GM19468 (cell line): ENCODE measurements at regions not wholly inside any gene's neighbourhood (a gene's known extent, or its start where the extent isn't known, plus 50 kb on each side); places are given as distances from the start of the nearest gene placed in this dataset.
"Not testable (repeated sequence)": the region's sequence is repeated elsewhere in the genome, so short reads cannot be mapped to it uniquely, and the experiment has no call there.

ENCODE experiments used
- ATAC-seq: cut with Tn5 transposase; IDR thresholded peaks from one replicate; pipeline ENCODE4 v1.9.1; 2021; ENCODE audit warnings: mild to moderate bottlenecking, moderate library complexity, moderate number of reproducible peaks; ENCODE audit not compliant: unreplicated experiment; ENCODE audit errors: extremely low read depth

GRCh38 chr13:87561580-87561979 is 109.6 kb upstream of the SLITRK5 start:
- not testable (repeated sequence) for ATAC-seq

DNA sequence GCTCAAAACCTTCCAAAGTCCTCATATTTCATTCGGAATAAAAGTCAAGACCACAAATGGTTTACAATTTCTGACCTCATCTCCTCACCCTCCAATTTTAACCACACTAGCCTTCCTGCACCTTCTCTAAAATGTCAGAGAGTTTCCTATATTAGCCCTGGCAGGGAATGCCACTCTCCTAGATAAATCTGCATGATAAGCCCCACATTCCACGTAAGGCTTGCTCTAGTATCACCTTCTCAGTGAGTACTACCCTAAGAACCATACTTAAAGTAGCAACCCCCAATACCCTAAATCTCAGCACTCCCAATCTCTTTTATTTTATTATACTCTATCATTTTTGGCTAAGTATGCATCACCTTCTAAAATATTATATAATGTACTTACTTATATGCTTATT is 100.5 kb upstream of the SLITRK5 start:
- no peak for ATAC-seq

DNA sequence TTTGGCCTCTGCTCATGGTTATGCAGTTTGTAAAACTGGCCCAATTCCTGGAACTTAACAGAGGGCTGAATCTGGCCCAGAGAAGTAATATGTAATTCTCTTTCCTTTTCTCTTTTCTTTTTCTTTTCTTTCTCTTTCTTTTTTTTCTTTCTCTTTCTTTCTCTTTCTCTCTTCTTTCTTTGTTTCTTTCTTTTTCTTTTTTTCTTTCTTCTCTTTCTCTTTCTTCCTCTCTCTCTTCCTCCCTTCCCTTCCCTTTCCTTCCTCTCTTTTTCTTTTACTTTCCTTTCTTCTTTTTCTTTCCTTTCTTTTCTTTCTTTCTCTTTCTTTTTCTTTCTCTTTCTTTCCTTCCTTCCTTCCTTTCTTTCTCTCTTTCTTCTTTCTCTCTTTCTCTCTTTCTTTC is 88.8 kb upstream of the SLITRK5 start:
- no peak for ATAC-seq

- no peak for ATAC-seq
These were observed 80.7 kb upstream of the SLITRK5 start for GRCh38 chr13:87590518-87590917.

- not testable (repeated sequence) for ATAC-seq
These were observed 66.7 kb upstream of the SLITRK5 start for GRCh38 chr13:87604437-87604836.

DNA sequence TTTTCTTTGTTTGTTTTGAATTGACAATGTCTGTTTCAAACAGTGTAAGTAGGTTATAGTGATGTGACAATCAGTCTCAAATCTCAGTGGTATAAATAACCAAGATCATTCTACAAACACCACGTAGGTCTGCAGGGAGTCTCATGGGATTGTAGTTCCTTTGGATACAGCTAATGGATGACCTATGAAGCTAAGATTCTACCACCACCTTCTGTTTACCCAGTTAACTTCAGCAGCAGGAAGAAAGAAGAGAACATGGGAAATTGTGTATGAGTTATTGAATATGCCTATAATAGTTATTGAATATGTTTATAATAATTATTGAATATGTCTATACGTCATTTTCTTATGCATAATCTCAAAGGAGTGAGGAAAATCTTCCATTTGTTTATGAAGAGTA is 63.9 kb upstream of the SLITRK5 start:
- no peak for ATAC-seq

GRCh38 chr13:87614276-87614675 is 56.9 kb upstream of the SLITRK5 start:
- no peak for ATAC-seq
